ENCODE measurements at regions not wholly inside any gene's neighbourhood (a gene's known extent, or its start where the extent isn't known, plus 50 kb on each side); places are given as distances from the start of the nearest gene placed in this dataset.
"Not testable (repeated sequence)": the region's sequence is repeated elsewhere in the genome, so short reads cannot be mapped to it uniquely, and the experiment has no call there.

GRCh38 chr5:110304176-110304575, 422.3 kb downstream of the TMEM232 start:
- peak; percentile 3 for DNase-seq

- no peak for DNase-seq
Observed at GRCh38 chr5:110306650-110307049, 419.8 kb downstream of the TMEM232 start.

- no peak for DNase-seq
Observed at GRCh38 chr5:110309222-110309621, 417.2 kb downstream of the TMEM232 start.

GRCh38 chr5:110316566-110316965, 409.9 kb downstream of the TMEM232 start:
- not testable (repeated sequence) for DNase-seq

GRCh38 chr5:110321117-110321516, 405.4 kb downstream of the TMEM232 start:
- DNase-seq, result no peak

GRCh38 chr5:110323357-110323756, 403.1 kb downstream of the TMEM232 start:
- no peak for DNase-seq

GRCh38 chr5:110323832-110324231, 402.6 kb downstream of the TMEM232 start:
- DNase-seq, result no peak

- no peak for DNase-seq
Observed at GRCh38 chr5:110324876-110325275, 401.6 kb downstream of the TMEM232 start.

- DNase-seq, result no peak
Observed at GRCh38 chr5:110329955-110330525, 396.4 kb downstream of the TMEM232 start.

GRCh38 chr5:110333384-110333783, 393.1 kb downstream of the TMEM232 start:
- no peak for DNase-seq

- DNase-seq, result no peak
Observed at GRCh38 chr5:110335361-110336066, 391.0 kb downstream of the TMEM232 start.

GRCh38 chr5:110338341-110339083, 388.0 kb downstream of the TMEM232 start:
- DNase-seq, result no peak

- no peak for DNase-seq
Observed at GRCh38 chr5:110339399-110339798, 387.1 kb downstream of the TMEM232 start.

GRCh38 chr5:110341836-110342235, 384.6 kb downstream of the TMEM232 start:
- no peak for DNase-seq

- no peak for DNase-seq
Observed at GRCh38 chr5:110342683-110343082, 383.8 kb downstream of the TMEM232 start.

GRCh38 chr5:110343616-110344015, 382.9 kb downstream of the TMEM232 start:
- DNase-seq, result no peak

- no peak for DNase-seq
Observed at GRCh38 chr5:110345623-110346022, 380.8 kb downstream of the TMEM232 start.

- DNase-seq, result no peak
Observed at GRCh38 chr5:110346893-110347358, 379.5 kb downstream of the TMEM232 start.

GRCh38 chr5:110347781-110348180, 378.7 kb downstream of the TMEM232 start:
- no peak for DNase-seq

GRCh38 chr5:110351430-110351829, 375.0 kb downstream of the TMEM232 start:
- DNase-seq, result no peak

- DNase-seq, result peak; percentile 34
Observed at GRCh38 chr5:110354311-110354710, 372.2 kb downstream of the TMEM232 start.

- no peak for DNase-seq
Observed at GRCh38 chr5:110354915-110355644, 371.4 kb downstream of the TMEM232 start.
